Urinary bladder (tissue), 3 donors: ENCODE measurements at regions not wholly inside any gene's neighbourhood (a gene's known extent, or its start where the extent isn't known, plus 50 kb on each side); places are given as distances from the start of the nearest gene placed in this dataset.

ENCODE experiments used
- DNase-seq: peaks from one replicate; pipeline ENCODE4 v3.0.0-alpha.2; 2015; ENCODE audit errors: extremely low spot score
- H3K27ac ChIP-seq: one replicate; pipeline ENCODE4 v1.5.1; 2013; ENCODE audit warnings: low read depth, mild to moderate bottlenecking, moderate library complexity
- H3K36me3 ChIP-seq: one replicate; pipeline ENCODE4 v1.6.1; 2013; ENCODE audit warnings: mild to moderate bottlenecking, moderate library complexity; ENCODE audit not compliant: insufficient read depth
- H3K4me1 ChIP-seq: one replicate; pipeline ENCODE4 v1.6.1; 2013; ENCODE audit warnings: mild to moderate bottlenecking, moderate library complexity; ENCODE audit not compliant: insufficient read depth
- H3K4me3 ChIP-seq: one replicate; pipeline ENCODE4 v1.5.1; 2013; ENCODE audit warnings: low read depth, low read length
- WGBS: extraction: QIAGEN DNeasy Blood & Tissue Kit; methylation state at CpG from one replicate; pipeline ENCODE4 v1.1.7; 2013; 5-methylcytosine and 5-hydroxymethylcytosine counted together
- donor health status: healthy with polysubstance abuse.
- donor health status: healthy.

- H3K4me3 ChIP-seq: no peak overlapping the region
- no peak overlapping the region for H3K27ac ChIP-seq
- no peak for DNase-seq
- 95% methylated on average over 7 of the region's 7 CpGs for WGBS
- no peaks in the 10 kb centered on the region for H3K36me3 ChIP-seq
- H3K4me1 ChIP-seq: no peaks in the 10 kb centered on the region
Measured at GRCh38 chr20:11101696-11102095, 427.9 kb upstream of the JAG1 start.

- Histone ChIP-seq H3K4me1 (no peaks in the 10 kb centered on the region), H3K4me3 (no peak overlapping the region), H3K27ac (no peak overlapping the region), H3K36me3 (no peaks in the 10 kb centered on the region)
- no peak for DNase-seq
- WGBS: 94% methylated on average over 1 of the region's 1 CpG
Measured at GRCh38 chr20:11103866-11104265, 430.1 kb upstream of the JAG1 start.

GRCh38 chr20:11108102-11108810 is 434.5 kb upstream of the JAG1 start:
- Histone ChIP-seq H3K4me3 (no peak overlapping the region), H3K36me3 (no peaks in the 10 kb centered on the region), H3K27ac (no peak overlapping the region), H3K4me1 (no peaks in the 10 kb centered on the region)
- 46% methylated on average over 4 of the region's 4 CpGs for WGBS
- no peak for DNase-seq

- no peak for DNase-seq
- H3K27ac ChIP-seq: no peak overlapping the region
- no peaks in the 10 kb centered on the region for H3K36me3 ChIP-seq
- WGBS: 84% methylated on average over 4 of the region's 4 CpGs
- no peaks in the 10 kb centered on the region for H3K4me1 ChIP-seq
- no peak overlapping the region for H3K4me3 ChIP-seq
Measured at GRCh38 chr20:11110535-11110934, 436.7 kb upstream of the JAG1 start.

- Histone ChIP-seq H3K27ac (no peak overlapping the region), H3K4me1 (no peaks in the 10 kb centered on the region), H3K4me3 (no peak overlapping the region), H3K36me3 (no peaks in the 10 kb centered on the region)
- no peak for DNase-seq
- 66% methylated on average over 2 of the region's 2 CpGs for WGBS
Measured at GRCh38 chr20:11111191-11111590, 437.4 kb upstream of the JAG1 start.

GRCh38 chr20:11112832-11113231 is 439.0 kb upstream of the JAG1 start:
- DNase-seq: no peak
- no peaks in the 10 kb centered on the region for H3K36me3 ChIP-seq
- no peak overlapping the region for H3K27ac ChIP-seq
- H3K4me3 ChIP-seq: no peak overlapping the region
- H3K4me1 ChIP-seq: no peaks in the 10 kb centered on the region
- WGBS: 80% methylated on average over 2 of the region's 2 CpGs

- no peaks in the 10 kb centered on the region for H3K4me1 ChIP-seq
- no peaks in the 10 kb centered on the region for H3K36me3 ChIP-seq
- H3K4me3 ChIP-seq: no peak overlapping the region
- no peak for DNase-seq
- H3K27ac ChIP-seq: no peak overlapping the region
Measured at GRCh38 chr20:11114382-11114781, 440.6 kb upstream of the JAG1 start.

GRCh38 chr20:11117808-11118528 is 444.2 kb upstream of the JAG1 start:
- no peaks in the 10 kb centered on the region for H3K36me3 ChIP-seq
- no peaks in the 10 kb centered on the region for H3K4me1 ChIP-seq
- no peak for DNase-seq
- H3K4me3 ChIP-seq: no peak overlapping the region
- WGBS: 72% methylated on average over 2 of the region's 2 CpGs
- H3K27ac ChIP-seq: no peak overlapping the region

- Histone ChIP-seq H3K4me1 (no peaks in the 10 kb centered on the region), H3K27ac (no peak overlapping the region), H3K4me3 (no peak overlapping the region), H3K36me3 (no peaks in the 10 kb centered on the region)
- WGBS: 68% methylated on average over 4 of the region's 4 CpGs
- DNase-seq: no peak
Measured at GRCh38 chr20:11118802-11119380, 445.1 kb upstream of the JAG1 start.

- no peak for DNase-seq
- Histone ChIP-seq H3K4me3 (no peak overlapping the region), H3K27ac (no peak overlapping the region), H3K4me1 (no peaks in the 10 kb centered on the region), H3K36me3 (no peaks in the 10 kb centered on the region)
- 86% methylated on average over 3 of the region's 3 CpGs for WGBS
Measured at GRCh38 chr20:11119573-11119972, 445.8 kb upstream of the JAG1 start.

- 82% methylated on average over 4 of the region's 4 CpGs for WGBS
- H3K27ac ChIP-seq: no peak overlapping the region
- H3K36me3 ChIP-seq: no peaks in the 10 kb centered on the region
Measured at GRCh38 chr20:11120431-11120830, 446.6 kb upstream of the JAG1 start.

GRCh38 chr20:11124849-11125505 is 451.2 kb upstream of the JAG1 start:
- no peak overlapping the region for H3K27ac ChIP-seq
- no peak for DNase-seq
- H3K4me1 ChIP-seq: no peaks in the 10 kb centered on the region
- H3K4me3 ChIP-seq: no peak overlapping the region
- H3K36me3 ChIP-seq: no peaks in the 10 kb centered on the region
- WGBS: 62% methylated on average over 2 of the region's 2 CpGs

More at GRCh38 chr20:11120431-11120830, 446.6 kb upstream of the JAG1 start:
- H3K4me1 ChIP-seq: no peaks in the 10 kb centered on the region
- DNase-seq: no peak
- H3K4me3 ChIP-seq: no peak overlapping the region

- no peak overlapping the region for H3K27ac ChIP-seq
- WGBS: 40% methylated on average over 3 of the region's 3 CpGs
- no peaks in the 10 kb centered on the region for H3K4me1 ChIP-seq
- no peak for DNase-seq
- H3K36me3 ChIP-seq: no peaks in the 10 kb centered on the region
- no peak overlapping the region for H3K4me3 ChIP-seq
Measured at GRCh38 chr20:11128220-11128718, 454.5 kb upstream of the JAG1 start.
